ENCODE measurements at regions not wholly inside any gene's neighbourhood (a gene's known extent, or its start where the extent isn't known, plus 50 kb on each side); places are given as distances from the start of the nearest gene placed in this dataset.

GRCh38 chr3:194073926-194074325 lies 62.0 kb upstream of the HES1 start:
- H4K20me1 ChIP-seq (ENCODE audit: insufficient read depth): no peaks in the 10 kb centered on the region
- H3K36me3 ChIP-seq (ENCODE audit: insufficient read depth, low read length): no peaks in the 10 kb centered on the region
- H3K9me2 ChIP-seq (ENCODE audit: insufficient read depth, low read length): no peaks in the 10 kb centered on the region
- H2AFZ ChIP-seq (ENCODE audit: low read depth, low read length): no peak overlapping the region
- no peak overlapping the region for H3K27ac ChIP-seq (ENCODE audit: low read length)
- no peak overlapping the region for H3K9ac ChIP-seq (ENCODE audit: low read length)
- H3K9me3 ChIP-seq (ENCODE audit: low read length): no peaks in the 10 kb centered on the region
- no peak overlapping the region for H3K4me3 ChIP-seq (ENCODE audit: low read length)
- TF ChIP-seq SMC3 (conservative IDR thresholded peaks at IDR 0.05; ENCODE audit: poor library complexity) (no peak), EZH2 (IDR thresholded peaks at IDR 0.05; ENCODE audit: borderline replicate concordance, insufficient read depth, low read length, poor library complexity, severe bottlenecking) (no peak), REST (IDR thresholded peaks at IDR 0.05; ENCODE audit: borderline replicate concordance) (no peak), POLR2AphosphoS5 (IDR thresholded peaks at IDR 0.05) (no peak), RAD21 (conservative IDR thresholded peaks at IDR 0.05) (no peak), TAF1 (IDR thresholded peaks at IDR 0.05; ENCODE audit: low read depth) (no peak)
- H3F3A ChIP-seq (ENCODE audit: insufficient read depth, low read length, poor library complexity, severe bottlenecking): no peaks in the 10 kb centered on the region
- H3K79me2 ChIP-seq (replicated peaks; ENCODE audit: insufficient read depth, low read length): no peaks in the 10 kb centered on the region
- no peaks in the 10 kb centered on the region for H3K27me3 ChIP-seq (ENCODE audit: insufficient read depth, low read depth, low read length)
- H3K4me2 ChIP-seq (ENCODE audit: low read length): no peak overlapping the region

GRCh38 chr3:194075088-194075615 lies 60.8 kb upstream of the HES1 start:
- Histone ChIP-seq H3K36me3 (ENCODE audit: insufficient read depth, low read length) (no peaks in the 10 kb centered on the region), H3K27me3 (ENCODE audit: insufficient read depth, low read depth, low read length) (no peaks in the 10 kb centered on the region), H3K4me3 (ENCODE audit: low read length) (no peak overlapping the region), H3K4me2 (ENCODE audit: low read length) (no peak overlapping the region), H3K9ac (ENCODE audit: low read length) (no peak overlapping the region), H3F3A (ENCODE audit: insufficient read depth, low read length, poor library complexity, severe bottlenecking) (no peaks in the 10 kb centered on the region), H4K20me1 (ENCODE audit: insufficient read depth) (no peaks in the 10 kb centered on the region), H2AFZ (ENCODE audit: low read depth, low read length) (no peak overlapping the region), H3K9me3 (ENCODE audit: low read length) (no peaks in the 10 kb centered on the region), H3K27ac (ENCODE audit: low read length) (no peak overlapping the region), H3K79me2 (replicated peaks; ENCODE audit: insufficient read depth, low read length) (no peaks in the 10 kb centered on the region), H3K9me2 (ENCODE audit: insufficient read depth, low read length) (no peaks in the 10 kb centered on the region)
- TF ChIP-seq EP300 (conservative IDR thresholded peaks at IDR 0.05; ENCODE audit: poor library complexity, severe bottlenecking) (no peak), TAF1 (IDR thresholded peaks at IDR 0.05; ENCODE audit: low read depth) (no peak), REST (IDR thresholded peaks at IDR 0.05; ENCODE audit: borderline replicate concordance) (no peak), POLR2AphosphoS5 (IDR thresholded peaks at IDR 0.05) (no peak), SMC3 (conservative IDR thresholded peaks at IDR 0.05; ENCODE audit: poor library complexity) (no peak), CTCF (IDR thresholded peaks at IDR 0.05; ENCODE audit: poor library complexity, severe bottlenecking) (no peak), MXI1 (conservative IDR thresholded peaks at IDR 0.05; ENCODE audit: poor library complexity, severe bottlenecking) (no peak), EZH2 (IDR thresholded peaks at IDR 0.05; ENCODE audit: borderline replicate concordance, insufficient read depth, low read length, poor library complexity, severe bottlenecking) (no peak), RAD21 (conservative IDR thresholded peaks at IDR 0.05) (no peak)

Measured in neural cell (in vitro differentiated cells).